K562 (cell line): ENCODE measurements at regions not wholly inside any gene's neighbourhood (a gene's known extent, or its start where the extent isn't known, plus 50 kb on each side); places are given as distances from the start of the nearest gene placed in this dataset.

Source experiments
- ATAC-seq: fragments of 200-7000 bp; cut with Tn5 transposase; 3 replicates; pipeline ENCODE4 v1.9.1; 2020; ENCODE audit warnings: moderate library complexity
- BruUV-seq: library from RNA; stranded (reverse); fragments of 400-500 nt; replicated peaks from 2 replicates; lab custom pipeline; 2021; lab: Mats Ljungman, UMichigan
- CTCF ChIA-PET: fragments of 300-600 bp; formaldehyde crosslinking; extraction: SDS; loops from one replicate; lab custom pipeline; 2021; ENCODE audit warnings: low intra/inter-chr PET ratio; lab: Yijun Ruan, JAX
- POLR2A ChIA-PET: fragments of 300-600, 350-650 bp; sonication (Branson Sonifier 250); formaldehyde crosslinking; extraction: SDS; loops from one replicate; lab custom pipeline; 2021; ENCODE audit warnings: antibody characterized with exemption, inconsistent platforms; lab: Yijun Ruan, JAX
- DNase-seq, 4 experiments: peaks; one replicate each; pipeline versions ENCODE4 v3.0.0 to v3.0.0-alpha.2; 2011 to 2018; ENCODE audit warnings: low spot score in 3 of 4, mixed read lengths in 3 of 4; ENCODE audit errors: extremely low read depth in 1 of 4
- FAIRE-seq: peaks from 2 replicates; lab custom pipeline; 2011; peaks lifted over from hg19 to GRCh38; lab: Jason Lieb, UNC
- H2AFZ ChIP-seq: 2 replicates; pipeline ENCODE4 v1.6.0; 2011; ENCODE audit warnings: low read depth, low read length, control low read depth, inconsistent platforms
- H3K27ac ChIP-seq: fragments of 200-600 bp; 3 replicates; pipeline ENCODE4 v1.8.0; 2011; ENCODE audit warnings: low read depth, mild to moderate bottlenecking, control low read depth, inconsistent platforms, low read length, moderate library complexity, mixed read lengths; ENCODE audit errors: extremely low read depth
- H3K27me3 ChIP-seq, 2 experiments: fragments of 300-600 bp in 1 of 2; 2 replicates in 1 of 2; 3 replicates in 1 of 2; pipeline versions ENCODE4 v1.6.0 to v1.8.0; 2011; ENCODE audit warnings: inconsistent platforms in 2 of 2, low read length in 2 of 2, mild to moderate bottlenecking in 1 of 2, mixed read lengths in 1 of 2, moderate library complexity in 1 of 2; ENCODE audit not compliant: control insufficient read depth in 2 of 2, insufficient read depth in 2 of 2
- H3K36me3 ChIP-seq: fragments of 300-600 bp; 3 replicates; pipeline ENCODE4 v1.8.0; 2011; ENCODE audit warnings: mild to moderate bottlenecking, low read length, inconsistent platforms; ENCODE audit not compliant: control insufficient read depth, insufficient read depth
- H3K4me1 ChIP-seq, 2 experiments: fragments of 200-600 bp in 1 of 2; replicated peaks in 1 of 2; 2 replicates in 1 of 2; 3 replicates in 1 of 2; pipeline versions ENCODE4 v1.5.1 to v1.8.0; 2011; ENCODE audit warnings: inconsistent platforms in 2 of 2, low read length in 2 of 2, mild to moderate bottlenecking in 1 of 2, mixed read lengths in 1 of 2, moderate library complexity in 1 of 2; ENCODE audit not compliant: control insufficient read depth in 2 of 2, insufficient read depth in 2 of 2
- H3K4me2 ChIP-seq: 2 replicates; pipeline ENCODE4 v1.6.1; 2011; ENCODE audit warnings: low read length, control low read depth, inconsistent platforms, mixed read lengths; ENCODE audit not compliant: insufficient read depth
- H3K4me3 ChIP-seq: fragments of 200-600 bp; sonication (generic), shearing (Covaris generic); 2 replicates; pipeline ENCODE4 v1.5.1; 2016; ENCODE audit warnings: control low read depth, inconsistent platforms
- H3K79me2 ChIP-seq: fragments of 200-600 bp; 3 replicates; pipeline ENCODE4 v1.8.0; 2011; ENCODE audit warnings: low read length, inconsistent platforms; ENCODE audit not compliant: control insufficient read depth, insufficient read depth
- H3K9ac ChIP-seq, 2 experiments: 2 replicates each; pipeline versions ENCODE4 v1.6.0 to v1.6.1; 2011; ENCODE audit warnings: low read depth in 2 of 2, low read length in 2 of 2, control low read depth in 1 of 2, inconsistent platforms in 1 of 2, mild to moderate bottlenecking in 1 of 2, mixed read lengths in 1 of 2; ENCODE audit not compliant: insufficient read depth in 1 of 2
- H3K9me1 ChIP-seq: one replicate; pipeline ENCODE4 v1.6.0; 2011; ENCODE audit warnings: inconsistent platforms, mild to moderate bottlenecking, low read length, moderate library complexity; ENCODE audit not compliant: control insufficient read depth, insufficient read depth
- H3K9me3 ChIP-seq: replicated peaks from 2 replicates; pipeline ENCODE4 v1.5.1; 2011; ENCODE audit warnings: low read depth, low read length, inconsistent platforms; ENCODE audit not compliant: control insufficient read depth, insufficient read depth
- H4K20me1 ChIP-seq: replicated peaks from 2 replicates; pipeline ENCODE4 v1.6.1; 2011; ENCODE audit warnings: low read length, inconsistent platforms, mixed read lengths; ENCODE audit not compliant: control insufficient read depth, insufficient read depth
- DACH1 ChIP-seq: fragments of 450-650 bp; IDR thresholded peaks from 2 replicates; pipeline ENCODE4 v1.6.1; 2018; ENCODE audit not compliant: partially characterized antibody
- FOXK2 ChIP-seq, 2 experiments: fragments of 450-650 bp; IDR thresholded peaks in 1 of 2; conservative IDR thresholded peaks in 1 of 2; 2 replicates each; pipeline ENCODE4 v1.6.1; 2016; ENCODE audit warnings: low read depth in 2 of 2, mild to moderate bottlenecking in 1 of 2
- RFX1 ChIP-seq: fragments of 450-650 bp; IDR thresholded peaks from 2 replicates; pipeline ENCODE4 v1.6.1; 2016; ENCODE audit warnings: mild to moderate bottlenecking, moderate library complexity
- SREBF1 ChIP-seq: fragments of 150-350 bp; IDR thresholded peaks from 2 replicates; pipeline ENCODE4 v1.6.1; 2014; ENCODE audit warnings: antibody characterized with exemption, low read depth, low read length, borderline replicate concordance
- TAF9B ChIP-seq: fragments of 450-650 bp; IDR thresholded peaks from 2 replicates; pipeline ENCODE4 v1.6.1; 2018; ENCODE audit warnings: mild to moderate bottlenecking; ENCODE audit not compliant: partially characterized antibody
- YBX1 ChIP-seq: fragments of 450-650 bp; IDR thresholded peaks from 2 replicates; pipeline ENCODE4 v1.7.1; 2016; ENCODE audit warnings: mild to moderate bottlenecking
- ZNF212 ChIP-seq: fragments of 450-650 bp; formaldehyde crosslinking; IDR thresholded peaks from 2 replicates; pipeline ENCODE4 v1.4.0; 2020; ENCODE audit warnings: mild to moderate bottlenecking
- WGBS: fragments of 100-300 bp; shearing (Covaris generic); methylation state at CpG from one replicate; pipeline ENCODE4 v1.1.6; 2016; ENCODE audit warnings: low coverage, mixed read lengths; ENCODE audit not compliant: insufficient coverage; ENCODE audit errors: missing lambda C conversion rate; 5-methylcytosine and 5-hydroxymethylcytosine counted together
- in situ Hi-C: fragments of 300-500 bp; cut with MboI; formaldehyde crosslinking; loops from 4 replicates; pipeline ENCODE4 v1.15.0; 2018; ENCODE audit warnings: inconsistent platforms, mixed read lengths
- intact Hi-C: fragments of 100-400 bp; cut with micrococcal nuclease; formaldehyde crosslinking; loops from 2 replicates; pipeline ENCODE4 v1.14.2; 2022
- TF ChIP-seq, protein P1 (sequence below): fragments of 450-650 bp; IDR thresholded peaks from 2 replicates; pipeline ENCODE4 v1.6.1; 2017; ENCODE audit warnings: mild to moderate bottlenecking, moderate library complexity

DNA sequence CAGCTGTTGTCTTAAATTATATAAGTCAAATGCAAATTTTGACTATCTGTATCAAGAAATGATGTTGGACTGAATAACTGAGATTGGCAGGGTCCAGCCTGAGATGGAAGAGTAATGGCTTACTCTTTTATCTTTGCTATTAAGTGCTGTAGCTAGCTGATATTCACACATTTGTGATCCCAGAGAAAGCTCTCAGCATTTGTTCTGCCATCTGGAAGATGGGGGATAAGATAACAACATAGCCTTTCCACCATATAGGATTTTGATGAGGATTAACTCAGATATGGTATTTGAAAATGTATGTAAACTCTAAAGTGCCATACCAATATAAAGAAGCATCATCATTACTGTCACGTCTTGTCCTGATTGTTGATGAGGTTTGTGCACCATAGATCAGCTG lies 1063.2 kb upstream of the TENM4 start:
- TF ChIP-seq TAF9B (no peak), ZNF212 (CRISPR knock-in tag) (no peak), YBX1 (no peak), SREBF1 (no peak), DACH1 (no peak), FOXK2 (conservative IDR thresholded peaks at IDR 0.05 in 1 of 2, IDR thresholded peaks at IDR 0.05 in 1 of 2; ENCODE audit: low read depth in 2 of 2) (no peak), RFX1 (no peak)
- TF ChIP-seq, protein P1, sequence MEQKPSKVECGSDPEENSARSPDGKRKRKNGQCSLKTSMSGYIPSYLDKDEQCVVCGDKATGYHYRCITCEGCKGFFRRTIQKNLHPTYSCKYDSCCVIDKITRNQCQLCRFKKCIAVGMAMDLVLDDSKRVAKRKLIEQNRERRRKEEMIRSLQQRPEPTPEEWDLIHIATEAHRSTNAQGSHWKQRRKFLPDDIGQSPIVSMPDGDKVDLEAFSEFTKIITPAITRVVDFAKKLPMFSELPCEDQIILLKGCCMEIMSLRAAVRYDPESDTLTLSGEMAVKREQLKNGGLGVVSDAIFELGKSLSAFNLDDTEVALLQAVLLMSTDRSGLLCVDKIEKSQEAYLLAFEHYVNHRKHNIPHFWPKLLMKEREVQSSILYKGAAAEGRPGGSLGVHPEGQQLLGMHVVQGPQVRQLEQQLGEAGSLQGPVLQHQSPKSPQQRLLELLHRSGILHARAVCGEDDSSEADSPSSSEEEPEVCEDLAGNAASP, result no peak
- Histone ChIP-seq H3K4me3 (no peak overlapping the region), H3K79me2 (no peaks in the 10 kb centered on the region), H3K4me2 (no peak overlapping the region), H3K9ac (no peak overlapping the region), H3K27ac (no peak overlapping the region), H3K27me3 (no peaks in the 10 kb centered on the region), H4K20me1 (no peaks in the 10 kb centered on the region), H2AFZ (no peak overlapping the region), H3K9me3 (no peaks in the 10 kb centered on the region), H3K36me3 (no peaks in the 10 kb centered on the region), H3K9me1 (no peaks in the 10 kb centered on the region), H3K4me1 (no peaks in the 10 kb centered on the region)
- POLR2A ChIA-PET, result no interaction called here
- in situ Hi-C loops (no loop called here), intact Hi-C loops (no loop called here)
- DNase-seq (no peak), ATAC-seq (no peak), FAIRE-seq (no peak)
- WGBS, result 0% methylated on average over 1 of the region's 1 CpG
- BruUV-seq, result no TSS peak
- CTCF ChIA-PET, result no interaction called here
